Upper lobe of left lung (tissue), 4 donors: ENCODE measurements at regions not wholly inside any gene's neighbourhood (a gene's known extent, or its start where the extent isn't known, plus 50 kb on each side); places are given as distances from the start of the nearest gene placed in this dataset.

Source experiments
- CTCF ChIP-seq, 6 experiments: fragments of 450-650 bp in 4 of 6; fragments of 200-600 bp in 2 of 6; sonication (generic) in 2 of 6; IDR thresholded peaks; one replicate each; pipeline ENCODE4 v1.5.1; 2016 to 2019; ENCODE audit warnings: antibody characterized with exemption in 6 of 6
- EP300 ChIP-seq, 4 donors: sonication (generic); formaldehyde crosslinking; IDR thresholded peaks; one replicate each; pipeline ENCODE4 v1.5.1; 2017; ENCODE audit warnings: antibody characterized with exemption in 4 of 4, control low read depth in 2 of 4
- POLR2AphosphoS5 ChIP-seq, 2 donors: sonication (generic); formaldehyde crosslinking; IDR thresholded peaks; one replicate each; pipeline ENCODE4 v1.5.1; 2017; ENCODE audit warnings: antibody characterized with exemption in 2 of 2

- TF ChIP-seq CTCF (IDR thresholded peaks at IDR 0.05), result no peak
- no peak for TF ChIP-seq POLR2AphosphoS5 (IDR thresholded peaks at IDR 0.05)
- TF ChIP-seq EP300 (IDR thresholded peaks at IDR 0.05), result no peak
These were observed 336.9 kb downstream of the SOX9 start for GRCh38 chr17:72457712-72458111.
